Activated gamma-delta T cell treated with anti-CD3 and anti-CD28 coated beads, Interleukin-2, amount 50 U/mL, for 16 hours (primary cell): ENCODE measurements at regions not wholly inside any gene's neighbourhood (a gene's known extent, or its start where the extent isn't known, plus 50 kb on each side); places are given as distances from the start of the nearest gene placed in this dataset.
"Not testable (repeated sequence)": the region's sequence is repeated elsewhere in the genome, so short reads cannot be mapped to it uniquely, and the experiment has no call there.

Experiments
- DNase-seq: peaks from one replicate; pipeline ENCODE4 v3.0.0-alpha.2; 2020; ENCODE audit warnings: low read depth

DNA sequence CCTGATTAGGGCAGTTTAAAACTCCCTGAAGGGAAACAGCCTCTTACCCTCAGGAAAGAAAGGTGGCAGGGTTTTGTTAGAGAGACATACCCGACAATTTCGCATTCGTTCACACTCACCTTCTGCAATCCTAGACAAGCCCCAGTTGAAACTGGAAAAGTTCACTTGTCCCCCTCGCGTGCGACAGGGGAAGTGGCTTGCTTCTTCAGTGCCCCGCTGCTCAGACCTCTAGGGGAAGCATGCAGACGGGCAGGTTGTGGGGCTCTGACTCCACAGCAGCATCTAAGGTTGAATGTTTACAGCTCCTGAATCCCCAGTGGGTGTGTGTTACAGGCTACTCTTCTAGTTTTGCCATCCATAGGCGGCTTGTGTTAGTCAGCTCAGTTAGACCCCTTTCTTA is 575.7 kb upstream of the ACO1 start:
- DNase-seq = no peak

DNA sequence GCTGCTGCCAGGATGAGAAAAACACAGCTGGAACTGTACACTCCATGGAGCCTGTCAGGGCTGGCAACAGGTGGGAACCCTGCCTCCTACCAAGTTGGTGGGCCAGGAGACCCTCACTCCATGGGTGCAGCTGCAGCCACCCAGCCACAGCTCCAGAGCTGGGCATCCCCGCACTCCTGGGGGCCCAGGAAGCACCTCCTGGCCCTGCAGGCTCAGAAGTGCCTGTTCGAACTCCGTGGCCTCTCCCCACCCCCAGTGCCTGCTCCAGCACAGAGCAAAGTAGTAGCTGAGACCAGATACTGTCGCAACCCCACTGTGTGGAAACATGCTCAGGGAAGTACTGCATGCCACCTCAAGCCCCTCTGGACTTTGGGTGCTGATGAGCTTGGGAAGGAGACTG is 564.0 kb upstream of the ACO1 start:
- no peak for DNase-seq

DNA sequence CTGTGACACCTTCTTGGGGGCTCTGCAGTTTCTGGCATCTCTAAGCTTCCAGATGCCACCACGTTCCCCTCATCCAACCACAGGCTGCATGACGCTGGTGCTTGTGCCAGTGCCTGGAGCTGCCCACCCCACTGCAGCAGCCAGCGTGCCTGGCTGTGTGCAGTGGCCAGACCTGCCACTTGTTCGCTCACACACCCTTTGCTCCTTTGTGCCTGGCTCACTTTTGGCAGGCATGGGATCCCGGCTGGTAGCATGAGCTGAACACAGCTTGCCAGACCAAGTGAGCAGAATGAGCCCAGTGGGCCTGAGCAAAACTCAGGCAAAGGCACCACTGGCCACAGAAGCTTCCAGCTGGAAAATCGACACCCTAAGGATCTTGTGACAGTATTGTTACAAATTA is 562.9 kb upstream of the ACO1 start:
- no peak for DNase-seq

DNA sequence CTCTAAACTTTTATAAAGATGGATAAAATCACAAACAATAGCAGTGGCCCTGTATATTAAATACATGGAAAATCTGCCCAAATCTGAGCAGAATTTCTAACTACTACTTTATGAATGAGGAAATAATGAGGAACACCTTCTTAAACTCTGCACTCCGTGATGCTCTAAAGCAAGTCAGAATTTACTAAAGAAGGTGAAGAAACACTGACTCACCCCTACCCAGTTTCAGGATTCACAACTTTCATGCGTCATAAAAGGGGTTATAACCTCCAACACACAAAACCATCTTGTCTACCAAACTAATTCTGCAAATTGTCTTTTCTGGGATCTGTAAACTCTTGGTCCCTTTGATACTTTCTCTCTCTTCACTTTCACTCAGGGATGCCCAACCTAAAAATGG is 561.1 kb upstream of the ACO1 start:
- no peak for DNase-seq

DNA sequence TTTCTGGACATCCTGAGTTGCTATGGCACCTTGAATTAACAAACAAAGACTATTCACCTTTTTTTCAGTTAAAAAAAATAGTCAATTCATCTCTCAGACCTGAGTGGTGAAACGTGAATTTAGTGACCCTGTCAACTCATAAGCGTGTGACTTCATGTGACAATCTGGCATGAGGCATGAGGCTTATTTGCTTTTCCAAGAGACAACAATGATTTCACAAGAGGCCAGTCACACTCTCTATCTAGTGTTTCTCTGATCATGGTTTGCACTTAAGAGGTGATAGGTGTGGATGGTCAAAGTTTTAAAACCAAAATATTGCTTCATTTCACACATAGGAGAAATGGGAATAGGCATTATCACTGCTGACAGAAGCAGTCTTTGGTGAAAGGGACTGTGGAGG is 559.6 kb upstream of the ACO1 start:
- no peak for DNase-seq

DNA sequence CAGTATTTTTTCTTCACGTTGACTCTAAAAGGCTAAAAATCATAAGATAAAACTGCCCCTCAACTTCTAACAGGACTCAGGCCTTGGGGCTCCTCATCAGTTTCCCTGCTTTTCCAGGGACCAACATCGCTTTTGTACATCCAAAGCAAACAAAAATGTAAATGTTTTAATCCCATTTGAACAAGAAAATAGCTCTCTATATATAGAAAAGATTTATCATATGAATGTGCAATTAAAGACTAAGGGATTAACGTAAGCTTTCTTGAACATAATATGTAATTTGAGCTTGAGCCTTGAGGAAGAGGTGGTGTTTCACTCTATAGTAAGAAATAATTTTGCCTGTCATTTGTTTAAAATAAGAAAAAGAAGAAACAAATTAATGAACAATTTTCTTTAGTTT is 547.2 kb upstream of the ACO1 start:
- no peak for DNase-seq

DNA sequence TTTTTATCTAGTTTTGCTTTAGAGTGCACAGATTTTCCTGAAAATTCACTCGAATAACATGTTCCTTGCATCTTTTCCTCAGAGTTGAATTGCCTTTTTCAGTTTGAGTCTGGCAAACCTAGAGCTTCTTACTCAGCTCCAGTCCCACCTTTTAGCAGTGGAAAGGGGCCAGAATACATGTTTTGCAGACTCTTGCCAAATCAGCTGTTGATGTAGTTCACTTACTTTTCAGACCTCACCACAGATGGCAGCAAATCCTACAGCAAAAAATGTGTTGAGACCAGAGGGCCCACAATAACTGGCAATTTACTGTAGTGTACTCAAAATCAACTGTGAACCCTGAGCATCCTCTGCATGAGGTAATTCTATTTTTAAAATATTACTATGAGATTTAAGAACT is 545.2 kb upstream of the ACO1 start:
- DNase-seq = no peak

DNA sequence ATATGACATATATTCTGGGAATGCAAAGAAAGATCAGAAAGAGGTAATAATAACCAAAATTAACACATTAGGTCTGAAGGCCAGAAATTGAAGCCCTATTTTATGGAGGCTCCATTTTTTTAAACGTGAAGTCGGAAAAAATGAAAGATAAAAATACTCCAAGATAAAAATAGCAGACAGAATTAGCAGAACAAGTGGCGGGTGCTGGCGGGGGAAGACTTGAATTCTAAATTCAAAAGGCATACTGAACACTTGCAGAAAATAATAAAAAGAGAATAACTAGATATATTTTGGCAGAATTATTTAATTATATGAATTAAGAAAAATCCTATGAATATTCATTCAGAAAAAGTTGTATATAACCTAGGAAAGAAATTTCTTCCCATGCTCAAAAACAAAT is 543.7 kb upstream of the ACO1 start:
- DNase-seq = no peak

DNA sequence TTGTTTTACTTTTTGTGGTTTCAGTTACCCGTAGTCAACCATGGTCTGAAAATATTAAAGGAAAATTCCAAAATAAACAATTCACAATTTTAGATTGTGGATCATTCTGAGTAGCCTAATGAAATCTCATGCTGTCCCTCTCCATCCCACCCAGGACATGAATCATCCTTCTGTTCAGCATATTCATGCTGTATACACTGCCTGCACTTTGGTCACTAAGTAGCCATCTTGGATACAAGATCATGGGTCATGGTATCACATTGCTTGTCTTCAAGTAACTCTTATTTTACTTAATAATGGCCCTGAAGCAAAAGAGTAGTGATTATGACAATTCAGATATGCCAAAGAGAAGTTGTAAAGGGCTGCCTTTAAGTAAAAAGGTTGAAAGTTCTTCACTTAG is 536.5 kb upstream of the ACO1 start:
- DNase-seq = no peak

DNA sequence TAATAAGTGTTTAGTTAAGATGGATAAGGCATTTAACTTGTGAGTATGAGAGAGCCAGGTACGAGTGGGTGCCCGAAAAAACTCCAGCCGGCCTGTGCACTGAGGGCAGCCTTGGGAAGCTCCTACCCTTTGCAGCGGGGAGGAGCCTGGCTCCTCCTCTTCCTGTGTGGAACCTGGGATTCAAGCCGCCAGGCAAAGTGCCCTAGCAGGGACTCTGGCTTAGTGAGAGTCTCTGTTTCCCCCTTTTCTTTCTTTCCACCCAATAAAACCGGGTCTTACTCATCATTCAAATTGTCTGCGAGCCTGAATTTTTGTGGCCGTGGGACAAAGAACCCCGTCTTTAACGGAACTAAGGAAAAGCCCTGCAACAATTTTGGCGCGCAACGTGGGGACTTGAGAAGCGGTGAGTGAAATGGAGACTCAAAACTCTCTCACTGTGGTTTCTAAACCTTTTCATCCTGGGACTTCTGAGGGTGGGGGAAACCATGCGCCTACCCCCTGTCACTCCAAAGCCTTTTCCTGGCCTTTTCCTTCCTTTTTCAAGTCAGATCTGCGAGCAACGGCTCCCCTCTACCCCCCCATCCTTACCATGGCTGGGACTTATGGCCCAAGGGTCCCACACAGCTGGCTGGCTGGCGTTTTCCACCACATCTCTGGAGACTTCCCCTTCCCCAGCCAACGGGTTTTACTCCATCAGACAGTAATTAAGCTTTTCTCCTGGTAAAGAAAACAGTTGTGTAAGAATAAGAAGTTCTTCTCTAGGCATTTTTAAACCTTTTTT is 535.7 kb upstream of the ACO1 start:
- no peak for DNase-seq

DNA sequence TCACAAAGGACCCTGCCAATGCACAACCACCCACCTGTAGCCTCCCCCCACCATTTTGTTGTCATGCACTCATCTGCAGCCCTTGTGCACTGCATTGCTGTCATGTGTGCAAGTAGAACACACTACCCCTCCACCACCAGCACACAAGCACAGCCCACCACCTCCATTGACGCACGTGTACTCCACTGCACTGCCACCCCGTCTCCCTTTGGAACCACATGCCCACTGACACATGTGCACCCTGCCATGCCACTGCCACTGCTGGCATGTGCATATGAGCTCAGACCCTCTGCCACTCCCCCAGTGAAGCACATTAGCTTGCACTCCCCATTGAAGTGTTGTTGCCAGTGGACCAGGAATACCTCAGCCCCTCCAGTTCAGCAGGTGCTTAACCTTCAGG is 530.3 kb upstream of the ACO1 start:
- DNase-seq = no peak

DNA sequence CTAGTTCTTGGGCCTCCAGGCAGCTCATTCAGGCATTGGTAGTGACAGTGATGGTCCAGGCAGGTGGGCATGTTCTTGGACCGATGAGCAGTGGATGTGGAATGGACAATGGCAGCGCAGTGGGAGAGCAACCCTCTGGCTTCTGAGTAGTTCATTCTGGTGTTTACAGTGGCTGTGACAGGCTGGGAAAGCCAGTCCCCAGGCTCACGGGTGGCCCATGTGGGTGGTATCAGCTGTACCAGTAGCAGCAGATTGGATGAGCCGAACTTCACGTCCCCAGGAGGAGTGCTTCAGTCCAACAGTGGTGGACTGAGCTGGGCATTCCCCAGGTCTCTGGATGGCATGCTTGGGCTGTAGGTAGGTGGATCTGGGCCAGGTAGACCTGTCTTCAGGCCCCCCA is 515.6 kb upstream of the ACO1 start:
- DNase-seq = no peak

DNA sequence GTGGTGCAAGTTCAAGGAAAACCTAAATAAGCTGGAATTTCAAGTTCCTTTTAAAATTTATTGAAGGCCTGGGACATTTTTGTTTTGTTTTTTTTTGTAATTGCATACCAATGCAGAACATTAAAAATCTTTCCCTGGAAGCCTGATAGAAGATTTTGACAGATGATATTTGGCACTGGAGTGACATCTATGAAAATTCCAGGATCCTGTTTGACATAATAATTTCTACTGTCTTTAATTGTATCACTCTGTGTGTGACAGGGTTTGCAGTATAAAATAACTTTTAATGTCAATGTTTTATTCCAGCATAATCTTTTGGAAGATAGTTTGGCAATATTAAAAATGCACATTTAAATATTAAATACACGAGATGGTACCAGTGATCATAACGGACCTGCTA is 514.2 kb upstream of the ACO1 start:
- DNase-seq = no peak

DNA sequence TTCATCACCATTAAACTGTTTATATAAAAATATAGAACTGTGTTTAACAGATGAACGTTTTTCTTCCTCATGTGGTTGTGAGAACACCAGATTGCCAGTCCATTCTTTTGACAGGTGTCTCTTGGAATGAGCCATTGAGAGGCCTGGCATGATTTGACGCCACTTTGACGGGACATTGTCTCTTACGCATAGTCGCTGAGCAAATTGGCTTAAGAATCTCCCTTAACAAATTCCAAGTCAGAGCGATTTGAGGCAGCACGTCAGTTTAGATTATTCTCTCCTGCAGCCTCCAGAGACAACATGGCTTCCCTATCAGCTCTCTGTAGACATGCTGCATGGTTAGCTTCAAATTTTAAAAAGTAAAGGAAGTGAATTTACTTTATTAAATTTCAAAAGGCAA is 510.7 kb upstream of the ACO1 start:
- DNase-seq = no peak

DNA sequence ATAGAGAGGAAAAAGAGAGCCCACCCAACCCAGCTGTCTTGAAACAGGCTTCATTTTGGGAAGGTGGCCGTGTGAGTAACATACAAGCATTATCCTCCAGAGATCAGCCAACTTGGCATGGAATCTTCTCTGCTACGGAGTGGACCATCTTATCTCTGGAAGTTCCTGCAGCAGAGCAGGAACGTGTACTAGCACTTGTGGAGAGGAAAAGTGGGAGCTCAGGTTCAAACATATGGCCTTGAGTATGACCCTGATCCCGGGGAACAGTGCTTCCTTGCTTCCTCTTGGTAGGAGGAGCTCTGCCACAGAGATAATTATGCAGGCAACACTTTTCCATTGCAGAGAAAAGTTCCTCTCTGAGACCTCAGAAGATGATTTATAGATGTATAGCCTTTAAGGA is 490.4 kb upstream of the ACO1 start:
- no peak for DNase-seq

DNA sequence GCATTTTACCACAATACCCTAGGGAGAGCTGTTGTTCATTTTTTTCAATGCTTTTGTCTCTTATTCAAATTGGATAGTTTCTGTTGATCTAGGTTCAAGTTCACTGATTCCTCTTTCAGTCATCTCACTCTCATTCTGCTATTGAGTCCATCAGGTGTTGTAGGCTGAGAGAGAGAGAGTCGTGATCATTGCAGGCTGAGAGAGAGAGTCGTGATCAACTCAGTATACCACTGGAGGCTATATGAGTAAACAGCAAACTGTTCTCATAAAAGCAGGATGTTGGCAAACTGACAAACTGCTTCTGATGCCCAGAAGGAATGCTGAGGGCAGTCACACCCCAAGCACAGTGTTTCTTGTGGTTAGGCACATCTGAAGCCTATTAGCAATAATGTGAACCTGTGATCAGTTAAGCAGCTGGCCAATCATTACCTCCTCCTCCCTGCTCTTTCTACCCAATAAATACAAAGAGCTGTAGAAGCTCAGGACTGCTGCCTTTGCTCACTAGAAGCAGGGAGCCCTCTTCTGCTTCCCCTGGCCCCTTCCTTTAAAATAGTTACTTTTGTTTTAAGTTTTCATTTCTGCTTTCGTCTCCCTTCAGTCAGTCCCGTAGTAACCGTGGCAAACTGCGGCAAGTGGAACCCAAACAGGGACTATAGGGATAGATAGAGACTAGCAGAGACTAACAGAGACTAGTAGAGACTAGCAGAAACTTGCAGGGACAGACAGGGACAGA is 476.1 kb upstream of the ACO1 start:
- no peak for DNase-seq

DNA sequence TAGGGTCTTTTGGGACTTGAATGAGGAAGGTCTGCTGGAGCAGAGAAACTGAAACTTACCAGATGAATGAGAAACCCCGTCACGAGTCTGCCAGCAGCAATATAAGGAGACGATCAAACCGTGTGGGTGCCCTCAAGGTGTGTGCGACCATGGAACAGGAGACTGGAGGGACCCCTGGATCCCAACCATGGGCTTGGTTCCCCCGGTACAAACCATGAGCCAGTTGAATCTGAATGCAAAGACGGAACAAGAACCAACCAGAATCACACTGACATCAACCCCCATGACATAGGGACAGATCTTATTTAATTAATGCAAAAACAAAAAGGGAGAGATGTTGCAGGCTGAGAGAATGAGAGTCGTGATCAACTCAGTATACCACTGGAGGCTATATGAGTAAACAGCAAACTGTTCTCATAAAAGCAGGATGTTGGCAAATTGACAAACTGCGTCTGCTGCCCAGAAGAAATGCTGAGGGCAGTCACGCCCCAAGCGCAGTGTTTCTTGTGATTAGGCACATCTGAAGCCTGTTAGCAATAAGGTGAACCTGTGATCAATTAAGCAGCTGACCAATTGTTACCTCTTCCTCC is 475.5 kb upstream of the ACO1 start:
- DNase-seq = no peak

DNA sequence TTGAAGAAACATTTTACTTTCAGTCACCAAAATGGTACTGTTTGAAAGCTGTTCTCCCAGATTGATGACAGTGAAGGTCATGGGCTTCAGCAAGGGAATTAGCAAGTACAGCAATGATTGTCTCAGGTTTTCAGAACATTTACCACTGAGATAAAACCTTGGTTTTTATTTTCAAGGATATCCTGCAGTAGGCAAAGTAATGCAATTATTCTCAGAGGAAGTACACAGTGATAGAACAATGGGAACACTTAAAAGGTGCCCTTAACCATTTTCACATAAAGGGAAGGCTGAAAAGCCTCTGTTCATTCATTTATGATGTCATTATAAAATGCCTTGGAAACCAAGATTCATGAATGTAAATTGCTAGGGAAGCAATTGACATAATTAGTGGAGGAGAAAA is 471.8 kb upstream of the ACO1 start:
- DNase-seq = no peak

DNA sequence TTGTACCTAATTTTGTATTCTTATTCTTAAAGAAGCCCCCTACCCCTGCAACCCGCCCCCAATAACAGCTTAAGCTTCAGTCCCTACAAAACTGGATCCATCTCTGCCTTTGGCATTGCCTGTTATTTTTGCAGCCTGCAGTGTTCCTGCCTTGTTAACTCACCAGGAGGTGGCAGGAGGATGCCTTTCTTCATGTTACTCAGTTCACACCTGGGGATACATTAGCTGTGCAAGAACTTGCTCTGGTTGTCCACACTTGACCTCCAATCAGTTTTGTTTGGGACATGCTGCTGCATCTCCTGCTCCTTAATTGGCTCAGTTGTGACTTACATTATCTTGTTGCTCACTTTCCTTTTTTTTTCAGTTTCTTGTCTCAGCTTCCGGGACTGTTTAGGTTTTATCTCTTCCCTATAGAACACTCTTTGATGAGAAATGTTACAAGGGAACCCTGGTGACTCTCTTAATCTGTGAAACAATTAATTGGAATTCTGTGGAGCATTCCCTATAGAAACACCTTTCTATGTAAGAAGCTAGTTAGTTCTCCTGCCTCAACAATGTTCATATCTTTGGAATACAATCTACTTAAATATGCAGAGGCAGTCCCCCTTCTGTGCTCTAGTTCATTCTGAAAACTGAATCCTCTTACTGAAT is 467.7 kb upstream of the ACO1 start:
- DNase-seq = no peak

DNA sequence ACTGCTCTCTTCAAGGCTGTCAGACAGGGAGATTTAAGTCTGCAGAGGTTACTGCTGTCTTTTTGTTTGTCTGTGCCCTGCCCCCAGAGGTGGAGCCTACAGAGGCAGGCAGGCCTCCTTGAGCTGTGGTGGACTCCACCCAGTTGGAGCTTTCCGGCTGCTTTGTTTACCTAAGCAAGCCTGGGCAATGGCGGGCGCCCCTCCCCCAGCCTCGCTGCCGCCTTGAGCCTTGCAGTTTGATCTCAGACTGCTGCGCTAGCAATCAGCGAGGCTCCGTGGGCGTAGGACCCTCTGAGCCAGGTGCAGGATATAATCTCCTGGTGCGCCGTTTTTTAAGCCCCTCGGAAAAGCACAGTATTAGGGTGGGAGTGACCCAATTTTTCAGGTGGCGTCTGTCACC is 446.7 kb upstream of the ACO1 start:
- not testable (repeated sequence) for DNase-seq

DNA sequence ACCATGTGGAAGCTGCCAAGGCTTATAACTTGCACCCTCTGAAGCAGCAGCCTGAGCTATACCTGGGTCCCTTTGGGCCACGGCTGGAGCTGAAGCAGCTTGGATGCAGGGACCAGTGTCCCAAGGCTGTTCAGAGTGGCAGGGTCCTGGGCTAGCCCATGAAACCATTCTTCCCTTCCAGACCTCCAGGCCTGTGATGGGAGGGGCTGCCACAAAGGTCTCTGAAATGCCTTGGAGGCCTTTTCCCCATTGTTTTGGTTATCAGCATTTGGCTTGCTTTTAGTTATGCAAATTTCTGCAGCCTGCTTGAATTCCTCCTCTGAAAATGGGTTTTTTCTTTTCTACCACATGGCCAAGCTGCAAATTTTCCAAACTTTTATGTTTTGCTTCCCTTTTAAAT is 433.7 kb upstream of the ACO1 start:
- DNase-seq = no peak

DNA sequence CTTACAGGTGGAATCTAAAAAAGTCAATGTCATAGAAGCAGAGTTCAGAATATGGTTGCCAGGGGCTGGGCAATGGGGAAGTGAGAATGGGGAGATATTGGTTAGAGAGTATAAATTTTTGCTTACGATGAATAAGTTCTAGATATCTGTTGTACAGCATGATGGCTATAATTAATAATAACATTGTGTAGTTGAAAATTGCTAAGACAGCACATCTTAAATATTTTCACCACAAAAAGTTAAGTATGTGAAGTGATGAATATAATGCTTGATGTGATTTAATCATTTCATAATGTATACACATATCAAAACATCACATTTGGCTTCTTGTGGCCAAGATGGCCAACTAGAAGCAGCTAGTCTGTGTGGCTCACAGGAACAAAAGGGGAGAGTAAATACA is 425.9 kb upstream of the ACO1 start:
- DNase-seq = no peak

DNA sequence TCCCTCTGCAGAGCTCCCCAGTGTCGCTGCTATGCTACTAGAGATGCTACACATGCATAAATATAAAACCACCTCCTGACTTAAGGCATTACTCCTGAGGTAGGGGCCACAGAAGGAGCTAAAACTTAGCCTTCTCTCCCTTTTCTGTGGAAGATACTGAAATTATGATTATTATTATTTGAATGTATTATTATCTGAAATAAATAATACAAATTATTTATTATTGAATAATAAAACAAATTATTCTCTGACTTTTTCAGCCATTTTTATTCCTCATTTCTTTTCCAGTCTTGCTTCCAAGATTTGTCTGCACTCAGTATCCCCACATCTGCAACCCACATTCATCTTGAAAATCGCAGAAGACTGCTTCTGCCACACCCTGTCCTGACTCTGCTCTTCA is 414.9 kb upstream of the ACO1 start:
- no peak for DNase-seq
